Kidney tubule cell (primary cell): ENCODE measurements at regions not wholly inside any gene's neighbourhood (a gene's known extent, or its start where the extent isn't known, plus 50 kb on each side); places are given as distances from the start of the nearest gene placed in this dataset.

ENCODE experiments used
- DNase-seq: peaks from one replicate; pipeline ENCODE4 v3.0.0-alpha.2; 2018; ENCODE audit warnings: low spot score

- no peak for DNase-seq
These were observed 695.4 kb downstream of the ARAP2 start for GRCh38 chr4:35548921-35549320.

GRCh38 chr4:35556387-35556786 is 687.9 kb downstream of the ARAP2 start:
- DNase-seq: peak; percentile 40

DNA sequence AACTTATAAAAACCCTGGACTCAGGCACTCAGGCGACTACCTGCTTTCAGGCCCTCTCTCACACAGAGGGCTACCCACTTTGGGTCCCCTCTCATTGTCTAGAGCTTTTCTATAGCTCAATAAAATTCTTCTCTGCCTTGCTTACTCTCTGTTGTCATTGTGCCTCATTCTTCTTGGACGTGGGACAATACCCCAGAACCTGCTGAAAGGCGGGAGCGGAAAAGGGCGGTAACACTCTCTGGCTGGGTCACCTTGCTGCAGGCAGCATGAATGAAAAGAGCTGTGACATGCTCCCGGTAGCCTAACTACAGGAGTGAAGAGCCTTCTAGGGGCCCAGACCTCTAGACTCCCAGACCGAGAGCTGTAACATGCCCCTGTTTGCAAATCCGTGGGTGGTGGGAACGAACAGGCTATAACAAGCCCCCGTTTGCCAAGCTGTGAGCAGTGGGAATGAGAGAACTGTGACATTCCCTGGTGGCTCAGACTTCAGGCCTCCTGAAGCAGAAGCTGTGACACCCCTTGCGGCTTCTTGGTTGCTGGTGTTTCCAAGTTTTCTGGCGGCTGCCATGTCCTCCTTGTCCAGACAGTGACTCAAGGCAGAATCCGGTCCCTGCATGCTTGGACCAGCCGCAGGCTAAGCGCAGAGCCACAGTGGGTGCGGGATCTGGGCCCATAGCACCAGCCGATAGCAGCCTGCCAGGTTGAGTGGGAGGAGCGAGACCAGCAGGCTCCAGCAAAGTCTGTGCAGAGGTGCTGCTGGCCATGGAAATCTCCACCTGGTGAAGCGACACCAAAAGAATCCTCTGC is 684.6 kb downstream of the ARAP2 start:
- no peak for DNase-seq

GRCh38 chr4:35562861-35563260 is 681.5 kb downstream of the ARAP2 start:
- no peak for DNase-seq

DNA sequence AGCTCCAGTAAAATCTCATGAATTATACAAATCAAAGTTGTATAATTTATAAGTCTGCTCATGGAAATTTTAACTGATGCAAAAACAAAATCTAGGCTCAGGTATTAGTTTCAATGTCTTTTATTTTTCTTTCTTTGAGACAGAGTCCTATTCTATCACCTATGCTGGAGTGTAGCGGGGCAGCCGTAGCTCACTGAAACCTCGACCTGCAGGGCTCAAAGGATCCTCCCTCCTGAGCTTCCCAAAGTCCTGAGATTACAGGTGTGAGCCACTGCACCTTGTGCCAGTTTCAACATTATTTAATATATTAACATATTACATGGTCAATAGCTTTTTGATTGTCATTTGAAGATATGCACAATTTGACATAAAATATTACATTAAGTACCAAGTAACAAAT is 678.7 kb downstream of the ARAP2 start:
- no peak for DNase-seq

DNA sequence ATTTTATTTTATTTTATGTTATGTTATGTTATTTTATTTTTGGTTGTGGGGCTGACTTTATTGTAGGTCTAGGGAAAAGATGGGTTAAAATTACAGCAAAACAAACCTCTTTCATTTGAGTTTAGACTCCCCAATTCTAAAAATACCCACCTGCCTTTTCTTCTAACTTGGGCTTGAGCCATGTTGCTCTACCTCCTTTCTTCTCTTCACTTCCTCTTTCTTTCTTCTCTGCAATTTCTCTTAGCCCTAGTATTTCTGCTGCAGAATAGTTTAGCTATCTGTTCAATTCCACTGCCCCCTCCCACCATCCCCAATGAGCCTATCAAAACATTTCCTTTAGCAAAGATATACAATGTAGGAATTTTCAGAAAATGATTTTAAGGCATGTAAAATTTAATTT is 653.3 kb downstream of the ARAP2 start:
- DNase-seq: no peak

DNA sequence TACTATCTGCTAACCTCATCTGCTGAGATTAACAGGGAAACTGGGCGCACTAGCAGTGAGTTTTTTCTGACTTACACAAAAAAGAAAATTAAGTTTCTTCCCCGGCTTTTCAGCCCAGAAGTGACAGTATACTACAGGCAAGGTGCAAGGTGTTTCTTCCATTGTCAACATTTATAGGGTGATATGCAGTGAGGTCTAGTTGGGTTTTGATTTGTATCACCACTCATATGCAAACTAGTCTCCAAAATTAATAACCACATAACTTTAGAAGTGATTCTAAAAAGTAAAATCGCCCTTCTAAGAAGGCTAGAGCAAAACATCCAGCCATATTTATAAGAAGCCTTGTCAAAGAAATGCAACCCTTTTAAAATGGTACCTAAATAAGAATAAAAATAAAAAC is 640.1 kb downstream of the ARAP2 start:
- DNase-seq: no peak

- no peak for DNase-seq
These were observed 639.6 kb downstream of the ARAP2 start for GRCh38 chr4:35604724-35605123.

GRCh38 chr4:35608205-35608604 is 636.1 kb downstream of the ARAP2 start:
- DNase-seq: no peak

GRCh38 chr4:35614120-35614519 is 630.2 kb downstream of the ARAP2 start:
- DNase-seq: no peak

DNA sequence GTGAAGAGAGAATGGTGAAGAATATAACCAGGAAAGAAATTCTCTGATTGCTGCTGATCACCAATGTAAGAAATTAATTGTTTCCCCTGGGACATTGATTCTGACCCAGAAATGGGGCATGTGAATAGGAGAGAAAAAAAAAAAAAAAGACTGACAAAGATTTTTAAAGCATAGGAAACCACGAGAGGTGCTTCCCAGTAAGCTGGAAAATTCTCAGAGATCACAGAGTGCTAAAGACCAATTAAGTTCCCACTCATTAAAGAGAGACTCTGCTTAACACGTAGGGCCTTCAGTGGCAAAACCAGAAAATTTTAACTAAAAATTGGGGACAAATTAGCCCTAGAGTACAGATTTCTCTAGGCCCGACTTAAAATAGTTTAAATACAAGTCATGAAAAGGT is 604.4 kb downstream of the ARAP2 start:
- DNase-seq: no peak

- no peak for DNase-seq
These were observed 600.7 kb downstream of the ARAP2 start for GRCh38 chr4:35643661-35644060.

DNA sequence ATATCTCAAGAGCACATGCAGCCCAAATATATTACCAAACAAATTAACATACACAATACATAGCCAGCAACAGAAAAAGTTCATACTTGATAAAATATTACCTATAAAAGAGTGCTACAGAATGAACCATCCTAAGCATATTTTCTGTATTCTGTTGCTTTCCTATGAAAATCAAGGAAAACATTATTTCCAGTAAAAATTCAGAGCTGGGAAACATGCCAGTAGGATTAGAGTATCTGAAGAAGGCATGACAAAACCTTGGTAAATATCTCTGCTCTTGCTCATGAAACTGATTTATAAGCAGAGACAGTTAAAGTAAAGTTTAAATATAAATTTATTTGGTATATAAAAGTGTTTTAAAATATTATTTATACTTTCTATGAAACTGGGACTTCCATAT is 599.7 kb downstream of the ARAP2 start:
- no peak for DNase-seq

GRCh38 chr4:35649011-35649410 is 595.3 kb downstream of the ARAP2 start:
- no peak for DNase-seq

DNA sequence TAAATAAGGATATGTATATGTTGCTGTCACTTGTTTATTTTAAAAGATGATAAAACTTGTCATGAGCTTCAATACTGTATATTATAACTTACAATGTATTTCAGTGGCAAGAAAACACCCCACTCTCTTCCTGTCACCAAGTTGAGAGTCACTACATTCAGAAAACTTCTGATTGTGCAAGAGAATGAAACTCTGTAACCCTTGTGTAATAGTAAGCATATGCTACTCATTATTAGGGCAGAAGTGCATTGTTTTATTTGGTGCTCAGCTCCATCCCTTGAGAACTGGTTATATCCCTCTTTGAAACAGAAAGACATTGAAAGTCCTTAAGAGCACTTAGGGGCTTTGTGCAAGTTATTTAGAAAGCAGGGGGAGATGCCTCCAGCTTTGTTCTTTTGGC is 594.5 kb downstream of the ARAP2 start:
- no peak for DNase-seq

GRCh38 chr4:35652197-35652596 is 592.1 kb downstream of the ARAP2 start:
- no peak for DNase-seq

DNA sequence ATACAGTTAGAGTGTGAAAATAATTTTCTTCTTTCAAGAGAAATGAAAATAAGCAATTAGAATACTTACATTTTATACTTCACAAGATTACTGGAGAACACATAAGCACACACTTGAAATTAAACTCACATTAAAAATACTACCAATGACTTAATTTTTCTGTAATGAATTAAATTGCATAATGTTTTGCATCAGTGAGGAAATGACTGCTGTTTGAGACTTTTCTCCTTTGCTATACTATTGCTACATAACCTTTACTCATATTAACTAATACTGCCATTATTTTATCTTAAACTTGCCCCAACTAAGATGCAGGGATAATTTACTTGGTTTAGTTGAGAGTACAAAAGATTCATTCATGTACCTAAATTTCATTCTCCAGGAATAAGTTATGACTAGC is 590.9 kb downstream of the ARAP2 start:
- DNase-seq: no peak

GRCh38 chr4:35673137-35673536 is 571.2 kb downstream of the ARAP2 start:
- no peak for DNase-seq

DNA sequence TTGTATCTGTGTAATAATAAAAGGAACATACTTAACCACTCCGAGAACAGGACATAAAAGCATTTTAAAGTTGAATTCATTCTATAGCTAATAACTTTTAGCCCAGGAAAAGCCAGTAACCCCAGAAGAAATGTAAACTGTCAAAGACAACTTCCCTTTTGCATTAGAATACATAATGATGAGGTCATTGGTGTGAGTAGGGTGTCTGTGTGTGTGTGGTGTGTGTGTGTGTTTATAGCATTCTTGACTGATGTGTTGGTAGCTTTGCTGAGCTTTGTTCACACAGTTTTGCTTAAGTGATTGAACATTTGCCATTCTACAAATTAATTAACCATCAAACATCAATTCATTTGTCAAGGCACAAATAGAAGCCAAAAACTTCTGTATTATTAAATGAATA is 559.6 kb downstream of the ARAP2 start:
- no peak for DNase-seq

DNA sequence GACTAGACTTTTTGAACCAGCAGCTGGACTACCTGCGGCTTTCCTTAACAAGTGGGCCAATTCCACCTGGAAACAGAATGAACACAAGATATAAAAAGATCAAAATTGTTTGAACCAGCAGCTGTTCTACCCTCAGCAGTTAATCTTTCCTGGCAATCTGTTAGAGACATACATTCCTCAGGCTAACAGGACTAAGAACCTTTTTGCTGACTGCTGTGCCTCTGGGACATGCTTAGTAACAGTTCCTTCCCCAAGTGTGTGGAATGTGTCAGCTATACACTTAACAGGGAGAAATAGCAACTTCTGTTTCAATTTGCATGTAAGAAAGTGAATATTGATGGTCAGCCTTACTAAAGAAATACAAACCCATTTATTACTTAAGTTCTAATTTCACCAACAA is 554.4 kb downstream of the ARAP2 start:
- no peak for DNase-seq

DNA sequence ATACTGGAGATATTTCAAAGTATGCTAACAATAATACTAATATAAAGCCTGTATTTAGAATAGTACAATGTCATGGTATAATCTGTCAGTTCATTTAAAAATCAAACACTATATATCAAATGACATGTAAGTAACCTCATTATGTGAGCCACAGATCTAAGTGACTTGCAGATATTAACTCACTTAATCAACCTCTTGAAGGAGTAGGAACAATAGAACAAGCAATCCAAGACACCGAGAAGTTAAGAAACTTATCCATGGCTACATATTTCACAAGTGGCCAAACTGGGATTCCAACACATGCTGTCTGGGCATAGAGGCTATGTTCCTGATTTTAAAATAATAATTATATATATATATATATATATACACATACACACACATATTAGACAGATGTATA is 554.0 kb downstream of the ARAP2 start:
- DNase-seq: no peak

DNA sequence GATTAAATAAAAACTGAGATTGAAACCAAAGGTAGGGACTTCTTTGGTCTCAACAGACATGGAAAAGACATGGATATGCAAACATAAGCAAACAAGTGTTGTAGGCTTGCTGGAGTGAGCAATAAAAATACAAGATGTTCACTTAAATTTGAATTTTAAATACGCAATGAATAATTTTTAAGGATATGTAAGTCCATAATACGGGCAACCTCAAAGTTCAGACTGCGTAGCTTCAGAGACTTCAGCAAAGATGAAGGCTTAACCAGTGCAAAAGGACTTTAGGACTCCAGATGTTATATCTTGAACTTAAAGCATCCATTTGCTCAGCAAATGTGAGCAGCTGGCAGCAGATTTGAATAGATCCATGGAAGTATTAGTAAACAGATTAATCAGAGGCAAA is 549.3 kb downstream of the ARAP2 start:
- no peak for DNase-seq

DNA sequence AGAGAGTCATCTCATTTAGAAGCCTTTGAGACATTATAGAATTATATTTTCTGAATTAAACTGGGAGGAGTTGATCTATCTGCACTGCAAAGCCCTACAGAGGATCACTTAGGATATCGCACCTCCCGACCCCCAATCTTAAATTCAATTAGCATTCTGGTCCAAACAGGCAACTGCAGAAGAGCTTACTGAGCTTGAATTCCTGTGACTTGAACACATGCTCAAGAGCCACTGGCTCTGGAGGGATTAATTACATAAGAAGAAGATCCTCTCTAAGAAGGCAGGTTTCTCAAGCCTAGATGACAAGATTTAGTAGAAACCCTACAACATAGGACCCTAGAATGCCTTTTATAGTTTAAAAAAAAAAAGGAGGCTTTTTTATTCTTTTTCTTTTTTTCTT is 548.9 kb downstream of the ARAP2 start:
- DNase-seq: no peak

GRCh38 chr4:35697210-35697736 is 547.0 kb downstream of the ARAP2 start:
- DNase-seq: no peak
